ENCODE measurements at regions not wholly inside any gene's neighbourhood (a gene's known extent, or its start where the extent isn't known, plus 50 kb on each side); places are given as distances from the start of the nearest gene placed in this dataset.

DNA sequence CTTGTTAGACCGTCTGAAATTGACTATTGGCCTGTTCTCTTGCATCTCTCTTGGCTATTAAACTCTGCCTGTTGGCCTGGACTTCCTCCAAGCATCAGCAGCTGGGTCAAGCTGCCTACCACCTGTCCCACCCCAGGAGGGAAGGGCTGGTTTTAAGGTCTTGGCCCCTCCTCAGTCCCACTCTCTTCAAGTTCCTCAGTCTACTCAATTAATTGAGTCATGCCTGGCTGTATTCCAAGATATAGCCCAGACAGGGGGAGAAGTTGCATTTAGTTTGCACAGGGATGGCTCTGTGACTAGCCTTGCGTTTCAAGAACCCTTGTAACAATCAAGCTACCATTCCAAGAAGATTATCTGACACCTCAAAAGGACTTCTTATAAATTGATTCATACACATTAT, 113.8 kb upstream of the GLI3 start:
- TF ChIP-seq, protein P1, sequence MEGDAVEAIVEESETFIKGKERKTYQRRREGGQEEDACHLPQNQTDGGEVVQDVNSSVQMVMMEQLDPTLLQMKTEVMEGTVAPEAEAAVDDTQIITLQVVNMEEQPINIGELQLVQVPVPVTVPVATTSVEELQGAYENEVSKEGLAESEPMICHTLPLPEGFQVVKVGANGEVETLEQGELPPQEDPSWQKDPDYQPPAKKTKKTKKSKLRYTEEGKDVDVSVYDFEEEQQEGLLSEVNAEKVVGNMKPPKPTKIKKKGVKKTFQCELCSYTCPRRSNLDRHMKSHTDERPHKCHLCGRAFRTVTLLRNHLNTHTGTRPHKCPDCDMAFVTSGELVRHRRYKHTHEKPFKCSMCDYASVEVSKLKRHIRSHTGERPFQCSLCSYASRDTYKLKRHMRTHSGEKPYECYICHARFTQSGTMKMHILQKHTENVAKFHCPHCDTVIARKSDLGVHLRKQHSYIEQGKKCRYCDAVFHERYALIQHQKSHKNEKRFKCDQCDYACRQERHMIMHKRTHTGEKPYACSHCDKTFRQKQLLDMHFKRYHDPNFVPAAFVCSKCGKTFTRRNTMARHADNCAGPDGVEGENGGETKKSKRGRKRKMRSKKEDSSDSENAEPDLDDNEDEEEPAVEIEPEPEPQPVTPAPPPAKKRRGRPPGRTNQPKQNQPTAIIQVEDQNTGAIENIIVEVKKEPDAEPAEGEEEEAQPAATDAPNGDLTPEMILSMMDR (IDR thresholded peaks at IDR 0.05; ENCODE audit: borderline replicate concordance, extremely low read depth, low read length, poor library complexity, severe bottlenecking), result no peak
- no peak for TF ChIP-seq EZH2 (IDR thresholded peaks at IDR 0.05; ENCODE audit: borderline replicate concordance, low read depth, low read length, severe bottlenecking)

Data from DND-41 (cell line).